A673 (cell line): ENCODE measurements at regions not wholly inside any gene's neighbourhood (a gene's known extent, or its start where the extent isn't known, plus 50 kb on each side); places are given as distances from the start of the nearest gene placed in this dataset.

ENCODE experiments used
- BruUV-seq: library from RNA; stranded (reverse); fragments of 400-500 nt; replicated peaks from 2 replicates; lab custom pipeline; 2021; lab: Mats Ljungman, UMichigan
- CTCF ChIA-PET: fragments of 300-600 bp; sonication (Branson Sonifier 250); formaldehyde crosslinking; loops from one replicate; lab custom pipeline; 2022; ENCODE audit warnings: antibody characterized with exemption; lab: Charles Lee
- POLR2A ChIA-PET: fragments of 300-600 bp; sonication (Branson Sonifier 250); formaldehyde crosslinking; loops from one replicate; lab custom pipeline; 2022; ENCODE audit warnings: antibody characterized with exemption; ENCODE audit not compliant: low non-redundant PET; lab: Charles Lee
- DNase-seq: peaks from one replicate; pipeline ENCODE4 v3.0.0-alpha.2; 2015; ENCODE audit warnings: low spot score
- H3K27ac ChIP-seq: fragments of 200-600 bp; sonication (generic); 2 replicates; pipeline ENCODE4 v1.5.1; 2016; ENCODE audit warnings: mixed run types, low read depth, mild to moderate bottlenecking, mixed read lengths, antibody characterized with exemption, low read length; ENCODE audit not compliant: poor library complexity, severe bottlenecking
- H3K27me3 ChIP-seq: fragments of 200-600 bp; sonication (generic); replicated peaks from 2 replicates; pipeline ENCODE4 v1.6.1; 2017; ENCODE audit warnings: mixed run types, low read depth, mild to moderate bottlenecking, mixed read lengths, antibody characterized with exemption, low read length; ENCODE audit not compliant: insufficient read depth, poor library complexity
- H3K36me3 ChIP-seq: fragments of 200-600 bp; sonication (generic); 2 replicates; pipeline ENCODE4 v1.6.1; 2016; ENCODE audit warnings: mixed run types, mild to moderate bottlenecking, mixed read lengths, antibody characterized with exemption, low read length; ENCODE audit not compliant: insufficient read depth, poor library complexity, severe bottlenecking
- H3K4me1 ChIP-seq: fragments of 200-600 bp; sonication (generic); 2 replicates; pipeline ENCODE4 v1.6.1; 2017; ENCODE audit warnings: mixed run types, mild to moderate bottlenecking, mixed read lengths, antibody characterized with exemption, low read length; ENCODE audit not compliant: insufficient read depth, poor library complexity, severe bottlenecking
- H3K4me3 ChIP-seq: fragments of 200-600 bp; sonication (generic); 2 replicates; pipeline ENCODE4 v1.5.1; 2016; ENCODE audit warnings: low read depth, mixed run types, mild to moderate bottlenecking, mixed read lengths, low read length; ENCODE audit not compliant: poor library complexity, severe bottlenecking
- H3K9me3 ChIP-seq: fragments of 200-600 bp; sonication (generic); 2 replicates; pipeline ENCODE4 v1.6.1; 2016; ENCODE audit warnings: mixed run types, low read depth, mild to moderate bottlenecking, mixed read lengths, antibody characterized with exemption, low read length; ENCODE audit not compliant: poor library complexity, severe bottlenecking
- CTCF ChIP-seq: fragments of 300-800, 200-600 bp; sonication (generic); conservative IDR thresholded peaks from 2 replicates; pipeline ENCODE4 v1.5.1; 2017; ENCODE audit warnings: low read depth, mild to moderate bottlenecking, antibody characterized with exemption, low read length, moderate library complexity, mixed read lengths
- EZH2 ChIP-seq: fragments of 200-600 bp; sonication (generic); IDR thresholded peaks from 2 replicates; pipeline ENCODE4 v1.6.1; 2017; ENCODE audit warnings: borderline replicate concordance, low read depth, mild to moderate bottlenecking, mixed read lengths, antibody characterized with exemption, low read length; ENCODE audit not compliant: poor library complexity, severe bottlenecking
- intact Hi-C: fragments of 100-400 bp; cut with micrococcal nuclease; formaldehyde crosslinking; loops from one replicate; pipeline ENCODE4 v1.10.0; 2022; ENCODE audit not compliant: unreplicated experiment

- POLR2A ChIA-PET: interaction anchor here (0.6 kb wide), 1 partner anchor 71 kb away, joined by 5 read pairs; no protein-coding TSS in a partner anchor
- Histone ChIP-seq H3K27me3 (no peaks in the 10 kb centered on the region), H3K4me1 (peaks cover 35% of the 10 kb centered on the region), H3K9me3 (no peaks in the 10 kb centered on the region), H3K27ac (no peak overlapping the region), H3K4me3 (no peak overlapping the region), H3K36me3 (no peaks in the 10 kb centered on the region)
- peak; percentile 56 for DNase-seq
- CTCF ChIA-PET: no interaction called here
- intact Hi-C loops: no loop called here
- BruUV-seq: no TSS peak
- TF ChIP-seq EZH2 (no peak), CTCF (no peak)
Observed at GRCh38 chr22:25494774-25495173, 69.7 kb upstream of the GRK3 start.

GRCh38 chr22:25495285-25495684 is 69.2 kb upstream of the GRK3 start:
- intact Hi-C loops: no loop called here
- no peak for TF ChIP-seq CTCF
- ChIA-PET POLR2A (interaction anchor here (0.6 kb wide), 1 partner anchor 71 kb away, joined by 5 read pairs; no protein-coding TSS in a partner anchor), CTCF (no interaction called here)
- Histone ChIP-seq H3K36me3 (no peaks in the 10 kb centered on the region), H3K4me1 (peaks cover 35% of the 10 kb centered on the region), H3K9me3 (no peaks in the 10 kb centered on the region), H3K27ac (no peak overlapping the region), H3K27me3 (no peaks in the 10 kb centered on the region), H3K4me3 (no peak overlapping the region)
- no TSS peak for BruUV-seq
- no peak for DNase-seq

- ChIA-PET CTCF (no interaction called here), POLR2A (interaction anchor here (0.6 kb wide), 1 partner anchor 1559 kb away, joined by 5 read pairs; no protein-coding TSS in a partner anchor)
- Histone ChIP-seq H3K4me1 (peaks cover 35% of the 10 kb centered on the region), H3K36me3 (no peaks in the 10 kb centered on the region), H3K4me3 (no peak overlapping the region), H3K27ac (no peak overlapping the region), H3K9me3 (no peaks in the 10 kb centered on the region), H3K27me3 (no peaks in the 10 kb centered on the region)
- TF ChIP-seq EZH2 (no peak), CTCF (no peak)
- BruUV-seq: no TSS peak
- no peak for DNase-seq
- intact Hi-C loops: no loop called here
Observed at GRCh38 chr22:25496396-25497064, 67.9 kb upstream of the GRK3 start.
